OCI-LY7 (cell line): ENCODE measurements at regions not wholly inside any gene's neighbourhood (a gene's known extent, or its start where the extent isn't known, plus 50 kb on each side); places are given as distances from the start of the nearest gene placed in this dataset.
"Not testable (repeated sequence)": the region's sequence is repeated elsewhere in the genome, so short reads cannot be mapped to it uniquely, and the experiment has no call there.

Experiments
- BruUV-seq: library from RNA; stranded (reverse); fragments of 400-500 nt; replicated peaks from 2 replicates; lab custom pipeline; 2021; lab: Mats Ljungman, UMichigan
- CTCF ChIA-PET: fragments of 300-600 bp; sonication (Branson Sonifier 250); formaldehyde crosslinking; loops from one replicate; lab custom pipeline; 2022; ENCODE audit warnings: antibody characterized with exemption; ENCODE audit not compliant: unreplicated experiment; lab: Charles Lee
- POLR2A ChIA-PET: fragments of 300-600 bp; sonication (Branson Sonifier 250); formaldehyde crosslinking; loops from one replicate; lab custom pipeline; 2022; ENCODE audit warnings: antibody characterized with exemption; lab: Charles Lee
- DNase-seq: peaks from one replicate; pipeline ENCODE4 v3.0.0-alpha.2; 2015; ENCODE audit warnings: low spot score
- H2AFZ ChIP-seq: fragments of 200-600 bp; sonication (generic), shearing (Covaris generic); 2 replicates; pipeline ENCODE4 v1.6.1; 2014; ENCODE audit warnings: mild to moderate bottlenecking, antibody characterized with exemption, low read length, moderate library complexity
- H3K27ac ChIP-seq: fragments of 200-600 bp; sonication (generic); 2 replicates; pipeline ENCODE4 v1.5.1; 2014; ENCODE audit warnings: mixed run types, low read depth, mild to moderate bottlenecking, moderate library complexity, low read length, inconsistent platforms; ENCODE audit not compliant: poor library complexity, severe bottlenecking
- H3K36me3 ChIP-seq: fragments of 200-600 bp; sonication (generic); 2 replicates; pipeline ENCODE4 v1.6.1; 2014; ENCODE audit warnings: mild to moderate bottlenecking, antibody characterized with exemption, low read length, moderate library complexity, mixed read lengths; ENCODE audit not compliant: insufficient read depth
- H3K4me1 ChIP-seq: fragments of 200-600 bp; sonication (generic); 2 replicates; pipeline ENCODE4 v1.5.1; 2014; ENCODE audit warnings: mild to moderate bottlenecking, low read length; ENCODE audit not compliant: insufficient read depth, poor library complexity, severe bottlenecking
- H3K4me2 ChIP-seq: fragments of 200-600 bp; sonication (generic); 2 replicates; pipeline ENCODE4 v1.6.1; 2014; ENCODE audit warnings: mild to moderate bottlenecking, low read length
- H3K4me3 ChIP-seq: fragments of 200-600 bp; sonication (generic); 2 replicates; pipeline ENCODE4 v1.5.1; 2014; ENCODE audit warnings: mild to moderate bottlenecking, low read depth, low read length; ENCODE audit not compliant: poor library complexity, severe bottlenecking
- H3K79me2 ChIP-seq: fragments of 200-600 bp; sonication (generic); 2 replicates; pipeline ENCODE4 v1.6.1; 2016; ENCODE audit warnings: low read depth, mild to moderate bottlenecking, low read length, moderate library complexity, mixed read lengths; ENCODE audit not compliant: insufficient read depth
- H3K9me2 ChIP-seq: fragments of 200-600 bp; sonication (generic); 2 replicates; pipeline ENCODE4 v1.6.1; 2016; ENCODE audit warnings: mild to moderate bottlenecking, low read length, mixed read lengths; ENCODE audit not compliant: insufficient read depth
- H3K9me3 ChIP-seq: fragments of 200-600 bp; sonication (generic); 2 replicates; pipeline ENCODE4 v1.6.1; 2014; ENCODE audit warnings: mild to moderate bottlenecking, mixed run types, low read length, mixed read lengths
- H4K20me1 ChIP-seq: fragments of 200-600 bp; sonication (generic); 2 replicates; pipeline ENCODE4 v1.6.1; 2014; ENCODE audit warnings: mild to moderate bottlenecking, antibody characterized with exemption, low read length, moderate library complexity, mixed read lengths; ENCODE audit not compliant: insufficient read depth
- intact Hi-C: fragments of 100-400 bp; cut with micrococcal nuclease; formaldehyde crosslinking; loops from one replicate; pipeline ENCODE4 v1.10.0; 2022; ENCODE audit not compliant: unreplicated experiment

DNA sequence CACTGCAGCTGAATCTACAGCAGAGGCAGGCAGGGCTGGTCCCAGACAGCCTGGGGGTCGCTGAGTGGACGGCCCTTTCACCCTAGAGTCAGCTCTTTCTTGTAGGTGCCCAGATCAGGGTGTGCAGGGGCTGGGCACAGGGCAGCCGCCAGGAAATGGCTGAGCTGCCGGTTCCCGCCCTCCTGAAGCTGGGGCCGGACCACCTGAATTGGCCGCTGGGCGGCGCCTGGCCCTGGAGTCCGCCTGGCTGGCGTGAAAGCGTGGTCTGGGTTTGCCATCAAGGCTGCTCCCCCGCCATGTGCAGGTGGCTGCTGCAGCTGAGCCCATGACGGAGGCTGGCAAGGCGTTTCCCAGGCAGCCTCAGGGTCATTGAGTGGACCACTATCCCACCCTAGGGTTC, 85.7 kb downstream of the POTEM start:
- H3K4me3 ChIP-seq, H2AFZ ChIP-seq, CTCF ChIA-PET, BruUV-seq, H3K9me3 ChIP-seq, H4K20me1 ChIP-seq, H3K4me2 ChIP-seq, H3K36me3 ChIP-seq, H3K27ac ChIP-seq, intact Hi-C loops, H3K79me2 ChIP-seq, POLR2A ChIA-PET, H3K4me1 ChIP-seq, DNase-seq, H3K9me2 ChIP-seq: not testable (repeated sequence)

GRCh38 chr14:19053426-19054050, 86.3 kb downstream of the POTEM start:
- POLR2A ChIA-PET, CTCF ChIA-PET, H4K20me1 ChIP-seq, H3K36me3 ChIP-seq, H3K9me2 ChIP-seq, DNase-seq, H3K4me3 ChIP-seq, H3K9me3 ChIP-seq, H3K4me2 ChIP-seq, intact Hi-C loops, BruUV-seq, H3K27ac ChIP-seq, H3K79me2 ChIP-seq, H3K4me1 ChIP-seq, H2AFZ ChIP-seq: not testable (repeated sequence)

GRCh38 chr14:19054108-19054721, 87.0 kb downstream of the POTEM start:
- H3K9me2 ChIP-seq, DNase-seq, H3K79me2 ChIP-seq, CTCF ChIA-PET, BruUV-seq, H3K4me1 ChIP-seq, H3K36me3 ChIP-seq, H2AFZ ChIP-seq, POLR2A ChIA-PET, H3K27ac ChIP-seq, H3K4me3 ChIP-seq, H3K4me2 ChIP-seq, H3K9me3 ChIP-seq, intact Hi-C loops, H4K20me1 ChIP-seq: not testable (repeated sequence)

DNA sequence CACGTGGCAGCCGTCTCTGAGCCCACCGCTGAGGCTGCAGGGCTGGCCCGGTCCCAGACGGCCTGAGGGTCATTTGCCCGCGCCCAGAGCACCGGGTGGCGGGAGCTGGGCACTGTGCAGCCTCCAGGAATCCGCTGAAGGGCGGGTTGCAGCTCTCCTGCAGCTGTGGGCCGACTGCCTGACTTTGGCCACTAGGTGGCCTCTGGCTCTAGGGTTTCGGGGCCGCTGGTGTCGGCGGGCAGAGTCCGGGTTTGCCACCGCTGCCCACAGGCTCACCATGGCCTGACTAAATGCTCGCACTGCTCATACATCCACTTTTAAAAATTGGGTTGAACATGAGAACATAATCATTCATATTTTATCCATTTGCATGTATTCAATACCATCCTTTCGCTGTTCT, 87.7 kb downstream of the POTEM start:
- H3K9me2 ChIP-seq, H3K4me3 ChIP-seq, H3K4me2 ChIP-seq, H2AFZ ChIP-seq, H3K27ac ChIP-seq, DNase-seq, H3K36me3 ChIP-seq, H3K4me1 ChIP-seq, POLR2A ChIA-PET, BruUV-seq, H4K20me1 ChIP-seq, H3K79me2 ChIP-seq, intact Hi-C loops, CTCF ChIA-PET, H3K9me3 ChIP-seq: not testable (repeated sequence)

GRCh38 chr14:19059066-19059465, 91.8 kb downstream of the POTEM start:
- H4K20me1 ChIP-seq = not testable (repeated sequence)

DNA sequence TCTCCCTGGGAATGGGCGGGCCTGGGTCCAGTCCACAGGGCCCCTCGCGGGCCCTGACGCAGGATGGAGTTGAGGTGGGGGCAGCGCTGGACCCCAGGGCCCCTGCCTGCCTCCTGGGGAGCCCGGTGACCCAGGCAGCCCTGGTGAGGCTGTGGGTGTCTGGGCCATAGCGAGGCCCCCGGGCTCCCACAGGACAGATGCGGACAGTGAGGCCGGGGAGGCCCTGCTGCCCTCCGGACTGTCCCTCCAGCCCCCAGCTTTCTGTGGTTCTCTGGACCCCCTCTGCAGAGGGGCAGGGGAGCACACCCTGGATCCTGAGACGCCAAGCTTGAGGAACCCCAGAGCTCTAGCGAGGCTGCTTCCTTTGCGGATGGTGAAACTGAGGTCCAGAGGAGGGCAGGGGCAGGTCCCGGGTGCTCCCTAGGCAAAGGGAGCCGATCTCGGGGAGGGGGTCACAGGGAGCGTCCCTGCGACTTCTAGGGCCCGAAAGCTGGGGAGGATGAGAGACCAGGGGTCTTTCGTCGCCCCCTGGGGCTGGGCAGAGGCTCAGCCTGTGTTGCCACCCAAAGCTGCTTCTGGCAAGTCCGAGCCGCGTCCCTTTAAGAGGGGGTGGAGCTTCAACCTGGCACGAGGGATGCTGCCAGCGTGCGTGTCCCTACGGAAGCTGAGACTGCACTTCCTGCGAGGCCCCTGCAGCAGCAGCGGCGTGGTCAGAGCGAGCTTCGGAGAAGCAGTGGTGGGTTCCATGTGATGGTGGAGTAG, 94.6 kb downstream of the POTEM start:
- H3K36me3 ChIP-seq, H3K27ac ChIP-seq, H3K9me3 ChIP-seq, H3K4me3 ChIP-seq, POLR2A ChIA-PET, DNase-seq, BruUV-seq, CTCF ChIA-PET, H3K4me1 ChIP-seq, H3K9me2 ChIP-seq, H3K4me2 ChIP-seq, H2AFZ ChIP-seq, intact Hi-C loops, H3K79me2 ChIP-seq, H4K20me1 ChIP-seq: not testable (repeated sequence)

More at GRCh38 chr14:19059066-19059465, 91.8 kb downstream of the POTEM start:
- DNase-seq, H3K4me3 ChIP-seq, H3K4me2 ChIP-seq, H3K9me3 ChIP-seq, POLR2A ChIA-PET, intact Hi-C loops, BruUV-seq, H3K4me1 ChIP-seq, H3K79me2 ChIP-seq, H3K9me2 ChIP-seq, CTCF ChIA-PET, H3K36me3 ChIP-seq, H3K27ac ChIP-seq, H2AFZ ChIP-seq: not testable (repeated sequence)
